ENCODE measurements at regions not wholly inside any gene's neighbourhood (a gene's known extent, or its start where the extent isn't known, plus 50 kb on each side); places are given as distances from the start of the nearest gene placed in this dataset.

- TF ChIP-seq CTCF (IDR thresholded peaks at IDR 0.05; ENCODE audit: poor library complexity, severe bottlenecking): no peak
- no peak for TF ChIP-seq TAF1 (IDR thresholded peaks at IDR 0.05; ENCODE audit: low read depth)
Measured at GRCh38 chr1:222242492-222242891, 305.4 kb downstream of the HHIPL2 start.

Measured in neural cell (in vitro differentiated cells).